ENCODE measurements at regions not wholly inside any gene's neighbourhood (a gene's known extent, or its start where the extent isn't known, plus 50 kb on each side); places are given as distances from the start of the nearest gene placed in this dataset.

- Mint-ChIP-seq H3K4me1 (no peaks in the 10 kb centered on the region), H3K4me3 (no peak overlapping the region), H3K9me3 (no peaks in the 10 kb centered on the region), H3K27me3 (ENCODE audit: low read depth) (no peaks in the 10 kb centered on the region), H3K27ac (ENCODE audit: unreplicated experiment) (no peak overlapping the region), H3K36me3 (ENCODE audit: low read depth) (no peaks in the 10 kb centered on the region)
- no peak for DNase-seq (ENCODE audit: low read depth, low spot score)
- TF ChIP-seq CTCF (conservative IDR thresholded peaks at IDR 0.05), result peak; percentile 35
Observed at GRCh38 chr22:48894064-48894671, 933.5 kb downstream of the BRD1 start.

GRCh38 chr22:48893288-48894063, 934.2 kb downstream of the BRD1 start:
- no peak overlapping the region for H3K4me3 Mint-ChIP-seq
- DNase-seq (ENCODE audit: low read depth, low spot score), result no peak
- H3K27me3 Mint-ChIP-seq (ENCODE audit: low read depth), result no peaks in the 10 kb centered on the region
- H3K9me3 Mint-ChIP-seq, result no peaks in the 10 kb centered on the region
- TF ChIP-seq CTCF (conservative IDR thresholded peaks at IDR 0.05), result no peak
- no peaks in the 10 kb centered on the region for H3K36me3 Mint-ChIP-seq (ENCODE audit: low read depth)
- no peaks in the 10 kb centered on the region for H3K4me1 Mint-ChIP-seq
- H3K27ac Mint-ChIP-seq (ENCODE audit: unreplicated experiment), result no peak overlapping the region

- H3K4me1 Mint-ChIP-seq, result no peaks in the 10 kb centered on the region
- no peaks in the 10 kb centered on the region for H3K9me3 Mint-ChIP-seq
- peak overlapping the region; percentile 57 for H3K27ac Mint-ChIP-seq (ENCODE audit: unreplicated experiment)
- no peak overlapping the region for H3K4me3 Mint-ChIP-seq
- no peaks in the 10 kb centered on the region for H3K27me3 Mint-ChIP-seq (ENCODE audit: low read depth)
- TF ChIP-seq CTCF (conservative IDR thresholded peaks at IDR 0.05), result no peak
- DNase-seq (ENCODE audit: low read depth, low spot score), result no peak
- H3K36me3 Mint-ChIP-seq (ENCODE audit: low read depth), result no peaks in the 10 kb centered on the region
Observed at GRCh38 chr22:48892578-48893287, 934.9 kb downstream of the BRD1 start.

GRCh38 chr22:48891688-48892577, 935.7 kb downstream of the BRD1 start:
- H3K36me3 Mint-ChIP-seq (ENCODE audit: low read depth), result no peaks in the 10 kb centered on the region
- no peaks in the 10 kb centered on the region for H3K27me3 Mint-ChIP-seq (ENCODE audit: low read depth)
- H3K4me1 Mint-ChIP-seq, result no peaks in the 10 kb centered on the region
- no peak for DNase-seq (ENCODE audit: low read depth, low spot score)
- H3K9me3 Mint-ChIP-seq, result no peaks in the 10 kb centered on the region
- TF ChIP-seq CTCF (conservative IDR thresholded peaks at IDR 0.05), result no peak
- H3K27ac Mint-ChIP-seq (ENCODE audit: unreplicated experiment), result peak overlapping the region; percentile 57
- no peak overlapping the region for H3K4me3 Mint-ChIP-seq

All from neural crest cell (in vitro differentiated cells).